Cardiac muscle cell (in vitro differentiated cells and primary cell): ENCODE measurements at regions not wholly inside any gene's neighbourhood (a gene's known extent, or its start where the extent isn't known, plus 50 kb on each side); places are given as distances from the start of the nearest gene placed in this dataset.

ENCODE experiments used
- DNase-seq, 2 donors: peaks; one replicate each; pipeline versions ENCODE4 v3.0.0 to v3.0.0-alpha.2; 2010 to 2017; ENCODE audit warnings: low read depth in 1 of 2, low spot score in 1 of 2
- H3K27ac ChIP-seq: fragments of 200-600 bp; sonication (generic); 2 replicates; pipeline ENCODE4 v1.5.1; 2016
- H3K27me3 ChIP-seq: fragments of 200-600 bp; sonication (generic); 2 replicates; pipeline ENCODE4 v1.6.0; 2016; ENCODE audit warnings: control low read depth
- H3K36me3 ChIP-seq: fragments of 200-600 bp; sonication (generic); 2 replicates; pipeline ENCODE4 v1.5.1; 2016; ENCODE audit warnings: control low read depth
- H3K4me1 ChIP-seq: fragments of 200-600 bp; sonication (generic); 2 replicates; pipeline ENCODE4 v1.8.1; 2017; ENCODE audit warnings: low read depth, mild to moderate bottlenecking, mixed run types
- H3K4me3 ChIP-seq: fragments of 200-600 bp; sonication (generic); 2 replicates; pipeline ENCODE4 v1.5.1; 2016; ENCODE audit warnings: mild to moderate bottlenecking
- H3K9me3 ChIP-seq: fragments of 200-600 bp; sonication (generic); 2 replicates; pipeline ENCODE4 v1.5.1; 2017; ENCODE audit warnings: low read depth, mild to moderate bottlenecking, control low read depth
- CTCF ChIP-seq: IDR thresholded peaks from 2 replicates; pipeline ENCODE4 v1.5.1; 2012; ENCODE audit warnings: low read depth, mild to moderate bottlenecking, low read length

GRCh38 chr2:177058747-177059146, 153.8 kb upstream of the HNRNPA3 start:
- no peaks in the 10 kb centered on the region for H3K9me3 ChIP-seq
- TF ChIP-seq CTCF = no peak
- no peak for DNase-seq
- no peak overlapping the region for H3K27ac ChIP-seq
- H3K27me3 ChIP-seq = no peaks in the 10 kb centered on the region
- no peaks in the 10 kb centered on the region for H3K4me1 ChIP-seq
- no peak overlapping the region for H3K4me3 ChIP-seq
- no peaks in the 10 kb centered on the region for H3K36me3 ChIP-seq

- H3K9me3 ChIP-seq = no peaks in the 10 kb centered on the region
- no peaks in the 10 kb centered on the region for H3K36me3 ChIP-seq
- DNase-seq = no peak
- no peak overlapping the region for H3K4me3 ChIP-seq
- no peak overlapping the region for H3K27ac ChIP-seq
- no peaks in the 10 kb centered on the region for H3K4me1 ChIP-seq
- TF ChIP-seq CTCF = no peak
- no peaks in the 10 kb centered on the region for H3K27me3 ChIP-seq
Measured at GRCh38 chr2:177059293-177059692, 153.3 kb upstream of the HNRNPA3 start.

GRCh38 chr2:177063331-177063730, 149.3 kb upstream of the HNRNPA3 start:
- DNase-seq = no peak
- H3K27ac ChIP-seq = no peak overlapping the region
- no peaks in the 10 kb centered on the region for H3K36me3 ChIP-seq
- no peak overlapping the region for H3K4me3 ChIP-seq
- H3K27me3 ChIP-seq = peaks cover 10% of the 10 kb centered on the region
- TF ChIP-seq CTCF = no peak
- H3K4me1 ChIP-seq = no peaks in the 10 kb centered on the region
- H3K9me3 ChIP-seq = no peaks in the 10 kb centered on the region

- H3K4me3 ChIP-seq = no peak overlapping the region
- no peaks in the 10 kb centered on the region for H3K36me3 ChIP-seq
- no peak for TF ChIP-seq CTCF
- DNase-seq = no peak
- H3K9me3 ChIP-seq = no peaks in the 10 kb centered on the region
- peaks cover 10% of the 10 kb centered on the region for H3K27me3 ChIP-seq
- H3K4me1 ChIP-seq = no peaks in the 10 kb centered on the region
- H3K27ac ChIP-seq = no peak overlapping the region
Measured at GRCh38 chr2:177064422-177064821, 148.2 kb upstream of the HNRNPA3 start.

GRCh38 chr2:177068967-177069366, 143.6 kb upstream of the HNRNPA3 start:
- Histone ChIP-seq H3K4me3 (no peak overlapping the region), H3K4me1 (no peaks in the 10 kb centered on the region), H3K27ac (no peak overlapping the region), H3K36me3 (no peaks in the 10 kb centered on the region), H3K27me3 (peaks cover 19% of the 10 kb centered on the region), H3K9me3 (no peaks in the 10 kb centered on the region)
- no peak for DNase-seq
- no peak for TF ChIP-seq CTCF

GRCh38 chr2:177072090-177072489, 140.5 kb upstream of the HNRNPA3 start:
- Histone ChIP-seq H3K27ac (no peak overlapping the region), H3K4me1 (no peaks in the 10 kb centered on the region), H3K9me3 (no peaks in the 10 kb centered on the region), H3K27me3 (peaks cover 19% of the 10 kb centered on the region), H3K4me3 (no peak overlapping the region), H3K36me3 (no peaks in the 10 kb centered on the region)
- peak in 1 of 2 donors; percentile 0 for DNase-seq
- TF ChIP-seq CTCF = no peak
